Endothelial cell of umbilical vein (primary cell): ENCODE measurements at regions not wholly inside any gene's neighbourhood (a gene's known extent, or its start where the extent isn't known, plus 50 kb on each side); places are given as distances from the start of the nearest gene placed in this dataset.

ENCODE experiments used
- BruUV-seq: library from RNA; stranded (reverse); fragments of 400-500 nt; replicated peaks from 2 replicates; lab custom pipeline; 2021; lab: Mats Ljungman, UMichigan
- CTCF ChIA-PET: fragments of 300-600, 350-600 bp; sonication (Branson Sonifier 250); formaldehyde crosslinking; loops from one replicate; lab custom pipeline; 2021; ENCODE audit warnings: antibody characterized with exemption, inconsistent platforms; lab: Charles Lee
- POLR2A ChIA-PET: fragments of 300-600, 350-600 bp; sonication (Branson Sonifier 250); formaldehyde crosslinking; loops from one replicate; lab custom pipeline; 2021; ENCODE audit warnings: antibody characterized with exemption, inconsistent platforms; lab: Charles Lee
- DNase-seq: peaks from one replicate; pipeline ENCODE4 v3.0.0-alpha.2; 2011; ENCODE audit warnings: low read depth, low spot score
- FAIRE-seq: peaks from 2 replicates; lab custom pipeline; 2011; peaks lifted over from hg19 to GRCh38; lab: Jason Lieb, UNC
- H2AFZ ChIP-seq: 2 replicates; pipeline ENCODE4 v1.6.0; 2012; ENCODE audit warnings: low read depth, low read length, control low read depth, inconsistent platforms
- H3K27ac ChIP-seq: 2 replicates; pipeline ENCODE4 v1.5.1; 2011; ENCODE audit warnings: low read depth, mild to moderate bottlenecking, control low read depth, low read length, moderate library complexity; ENCODE audit not compliant: insufficient read depth
- H3K27me3 ChIP-seq, 2 experiments: 2 replicates each; pipeline versions ENCODE4 v1.6.0 to v1.6.1; 2011; ENCODE audit warnings: low read length in 2 of 2, mixed read lengths in 1 of 2; ENCODE audit not compliant: control insufficient read depth in 2 of 2, insufficient read depth in 2 of 2
- H3K36me3 ChIP-seq, 2 experiments: 2 replicates in 1 of 2; 3 replicates in 1 of 2; pipeline ENCODE4 v1.5.1; 2011; ENCODE audit warnings: low read length in 2 of 2, mild to moderate bottlenecking in 1 of 2, moderate library complexity in 1 of 2; ENCODE audit not compliant: control insufficient read depth in 2 of 2, insufficient read depth in 2 of 2; ENCODE audit errors: extremely low read depth in 1 of 2
- H3K4me1 ChIP-seq: 3 replicates; pipeline ENCODE4 v1.5.1; 2011; ENCODE audit warnings: mild to moderate bottlenecking, low read length; ENCODE audit not compliant: control insufficient read depth, insufficient read depth; ENCODE audit errors: extremely low read depth
- H3K4me2 ChIP-seq: 2 replicates; pipeline ENCODE4 v1.6.1; 2011; ENCODE audit warnings: low read length, control low read depth, mixed read lengths; ENCODE audit not compliant: insufficient read depth
- H3K4me3 ChIP-seq, 3 experiments: fragments of 200-600 bp in 1 of 3; sonication (generic), shearing (Covaris generic) in 1 of 3; replicated peaks in 1 of 3; 2 replicates each; pipeline ENCODE4 v1.5.1; 2011 to 2016; ENCODE audit warnings: control low read depth in 3 of 3, low read length in 3 of 3, mild to moderate bottlenecking in 2 of 3, inconsistent platforms in 1 of 3, low read depth in 1 of 3, moderate library complexity in 1 of 3; ENCODE audit not compliant: insufficient read depth in 1 of 3
- H3K79me2 ChIP-seq: 2 replicates; pipeline ENCODE4 v1.6.0; 2012; ENCODE audit warnings: low read length, inconsistent platforms; ENCODE audit not compliant: control insufficient read depth, insufficient read depth
- H3K9ac ChIP-seq: replicated peaks from 2 replicates; pipeline ENCODE3; 2011; ENCODE audit warnings: low read length, control low read depth; ENCODE audit not compliant: insufficient read depth; ENCODE audit errors: extremely low read depth
- H3K9me1 ChIP-seq: replicated peaks from 3 replicates; pipeline ENCODE4 v1.6.0; 2011; ENCODE audit warnings: mild to moderate bottlenecking, low read length; ENCODE audit not compliant: control insufficient read depth, insufficient read depth; ENCODE audit errors: extremely low read depth
- H3K9me3 ChIP-seq: replicated peaks from 2 replicates; pipeline ENCODE4 v1.5.1; 2012; ENCODE audit warnings: low read length, inconsistent platforms; ENCODE audit not compliant: control insufficient read depth, insufficient read depth
- H4K20me1 ChIP-seq: replicated peaks from 2 replicates; pipeline ENCODE3; 2011; ENCODE audit warnings: mild to moderate bottlenecking, low read length; ENCODE audit not compliant: control insufficient read depth, insufficient read depth; ENCODE audit errors: extremely low read depth
- CTCF ChIP-seq, 2 donors: IDR thresholded peaks; 1 replicate in 1 of 2; 2 replicates in 1 of 2; pipeline ENCODE4 v1.5.1; 2011; ENCODE audit warnings: low read length in 2 of 2, mild to moderate bottlenecking in 2 of 2, moderate library complexity in 2 of 2, control low read depth in 1 of 2, inconsistent platforms in 1 of 2, low read depth in 1 of 2; ENCODE audit not compliant: insufficient read depth in 1 of 2; ENCODE audit errors: extremely low read depth in 1 of 2
- EZH2 ChIP-seq: IDR thresholded peaks from 2 replicates; pipeline ENCODE4 v1.6.1; 2012; ENCODE audit warnings: borderline replicate concordance, low read depth, mild to moderate bottlenecking, moderate library complexity, low read length, inconsistent platforms; ENCODE audit not compliant: severe bottlenecking
- FOS ChIP-seq: IDR thresholded peaks from 2 replicates; pipeline ENCODE4 v1.6.1; 2011; ENCODE audit warnings: mild to moderate bottlenecking, low read length, moderate library complexity, borderline replicate concordance; ENCODE audit not compliant: insufficient read depth
- GATA2 ChIP-seq: IDR thresholded peaks from 2 replicates; pipeline ENCODE4 v1.7.0; 2011; ENCODE audit warnings: low read depth, mild to moderate bottlenecking, moderate library complexity, mixed read lengths, low read length; ENCODE audit not compliant: insufficient read length, insufficient read depth
- JUN ChIP-seq: IDR thresholded peaks from 2 replicates; pipeline ENCODE4 v1.6.1; 2011; ENCODE audit warnings: borderline replicate concordance, low read depth; ENCODE audit not compliant: insufficient read length, insufficient read depth
- MAX ChIP-seq: IDR thresholded peaks from 2 replicates; pipeline ENCODE4 v1.6.1; 2011; ENCODE audit not compliant: insufficient read depth, insufficient read length
- MYC ChIP-seq: IDR thresholded peaks from one replicate; pipeline ENCODE4 v1.6.1; 2011; ENCODE audit warnings: mild to moderate bottlenecking, low read depth, low read length
- POLR2A ChIP-seq: IDR thresholded peaks from 2 replicates; pipeline ENCODE4 v1.6.1; 2012; ENCODE audit warnings: low read depth, mild to moderate bottlenecking, control low read depth, low read length
- POLR2AphosphoS5 ChIP-seq: IDR thresholded peaks from 2 replicates; pipeline ENCODE4 v1.6.1; 2012; ENCODE audit warnings: low read depth, mild to moderate bottlenecking, control low read depth, low read length, moderate library complexity; ENCODE audit not compliant: insufficient read depth
- dilution Hi-C: fragments of 300-500 bp; cut with MboI; formaldehyde crosslinking; loops from one replicate; pipeline ENCODE4 v1.15.0; 2019; ENCODE audit warnings: low sequenced_read_pairs; ENCODE audit not compliant: extremely low pct_ligation_motif_present
- intact Hi-C: fragments of 100-400 bp; cut with micrococcal nuclease; formaldehyde crosslinking; loops from one replicate; pipeline ENCODE4 v1.10.0; 2022

GRCh38 chrX:80929251-80929650 is 119.6 kb upstream of the BRWD3 start:
- no peak for DNase-seq
- Histone ChIP-seq H3K79me2 (no peaks in the 10 kb centered on the region), H2AFZ (no peak overlapping the region), H3K4me3 (no peak overlapping the region), H3K36me3 (no peaks in the 10 kb centered on the region), H3K4me1 (no peaks in the 10 kb centered on the region), H3K27ac (no peak overlapping the region), H3K9ac (no peak overlapping the region), H4K20me1 (no peaks in the 10 kb centered on the region), H3K9me1 (no peaks in the 10 kb centered on the region), H3K4me2 (no peak overlapping the region), H3K27me3 (no peaks in the 10 kb centered on the region), H3K9me3 (peaks cover 1% of the 10 kb centered on the region)
- POLR2A ChIA-PET = no interaction called here
- no TSS peak for BruUV-seq
- dilution Hi-C loops (no loop called here), intact Hi-C loops (no loop called here)
- TF ChIP-seq CTCF (IDR thresholded peaks at IDR 0.05; ENCODE audit: extremely low read depth in 1 of 2, insufficient read depth in 1 of 2, low read depth in 1 of 2, low read length in 2 of 2) = no peak
- no peak for TF ChIP-seq POLR2A
- no peak for TF ChIP-seq MAX
- no peak for TF ChIP-seq POLR2AphosphoS5
- TF ChIP-seq EZH2 = no peak
- TF ChIP-seq JUN = no peak
- TF ChIP-seq FOS = no peak
- TF ChIP-seq GATA2 = no peak
- no peak for TF ChIP-seq MYC
- FAIRE-seq = no peak
- CTCF ChIA-PET = interaction anchor here (1.7 kb wide), 1 partner anchor 14 kb away, joined by 5 read pairs; no protein-coding TSS in a partner anchor
